Spinal cord (tissue), 9 donors: ENCODE measurements at regions not wholly inside any gene's neighbourhood (a gene's known extent, or its start where the extent isn't known, plus 50 kb on each side); places are given as distances from the start of the nearest gene placed in this dataset.

Experiments used
- DNase-seq, 6 donors: peaks; one replicate each; pipeline versions ENCODE4 v3.0.0 to v3.0.0-alpha.2; 2013 to 2015; ENCODE audit warnings: low spot score in 6 of 6, low read depth in 4 of 6
- H3K27ac ChIP-seq: one replicate; pipeline ENCODE4 v1.5.1; 2013; ENCODE audit warnings: low read depth, low read length, control low read depth
- H3K27me3 ChIP-seq: one replicate; pipeline ENCODE4 v1.6.1; 2013; ENCODE audit warnings: low read length; ENCODE audit not compliant: control insufficient read depth, insufficient read depth
- H3K36me3 ChIP-seq: one replicate; pipeline ENCODE4 v1.6.1; 2013; ENCODE audit warnings: low read length; ENCODE audit not compliant: control insufficient read depth, insufficient read depth
- H3K4me1 ChIP-seq: one replicate; pipeline ENCODE4 v1.6.1; 2013; ENCODE audit warnings: low read length; ENCODE audit not compliant: control insufficient read depth, insufficient read depth
- H3K4me3 ChIP-seq: one replicate; pipeline ENCODE4 v1.5.1; 2013; ENCODE audit warnings: low read depth, low read length, control low read depth
- H3K9me3 ChIP-seq: one replicate; pipeline ENCODE4 v1.6.1; 2013; ENCODE audit warnings: low read length; ENCODE audit not compliant: control insufficient read depth, insufficient read depth
- WGBS: methylation state at CpG from one replicate; pipeline ENCODE4 v1.1.5; 2013; ENCODE audit warnings: missing lambda C conversion rate; ENCODE audit not compliant: insufficient coverage; 5-methylcytosine and 5-hydroxymethylcytosine counted together
- donor health status: healthy.

- no peaks in the 10 kb centered on the region for H3K4me1 ChIP-seq
- no peak for DNase-seq
- no peaks in the 10 kb centered on the region for H3K27me3 ChIP-seq
- no peak overlapping the region for H3K27ac ChIP-seq
- no CpG with 5 or more reads among the region's 2 CpGs for WGBS
- no peaks in the 10 kb centered on the region for H3K9me3 ChIP-seq
- H3K4me3 ChIP-seq, result no peak overlapping the region
- no peaks in the 10 kb centered on the region for H3K36me3 ChIP-seq
Observed at GRCh38 chr1:114318961-114319360, 165.3 kb upstream of the SYT6 start.

DNA sequence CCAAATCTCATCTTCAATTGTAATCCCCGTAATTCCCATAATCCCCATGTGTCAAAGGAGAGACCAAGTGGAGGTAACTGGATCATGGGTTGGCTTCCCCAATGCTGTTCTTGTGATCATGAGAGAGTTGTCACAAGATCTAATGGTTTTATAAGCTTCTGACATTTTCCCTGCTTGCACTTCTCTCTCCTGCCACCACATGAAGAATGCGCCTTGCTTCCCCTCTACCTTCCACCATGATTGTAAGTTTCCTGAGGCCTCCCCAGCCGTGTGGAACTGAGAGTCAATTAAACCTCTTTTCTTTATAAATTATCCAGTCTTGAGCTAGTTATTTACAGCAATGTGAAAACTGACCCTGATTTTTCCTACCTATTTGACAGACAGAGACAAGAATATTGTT, 162.5 kb upstream of the SYT6 start:
- Histone ChIP-seq H3K27ac (no peak overlapping the region), H3K36me3 (no peaks in the 10 kb centered on the region), H3K9me3 (no peaks in the 10 kb centered on the region), H3K4me1 (no peaks in the 10 kb centered on the region), H3K27me3 (no peaks in the 10 kb centered on the region), H3K4me3 (no peak overlapping the region)
- WGBS, result no CpG with 5 or more reads among the region's 3 CpGs
- no peak for DNase-seq

GRCh38 chr1:114315631-114316030, 162.0 kb upstream of the SYT6 start:
- H3K9me3 ChIP-seq, result no peaks in the 10 kb centered on the region
- DNase-seq, result no peak
- H3K4me1 ChIP-seq, result no peaks in the 10 kb centered on the region
- H3K4me3 ChIP-seq, result no peak overlapping the region
- H3K27me3 ChIP-seq, result no peaks in the 10 kb centered on the region
- no peak overlapping the region for H3K27ac ChIP-seq
- H3K36me3 ChIP-seq, result no peaks in the 10 kb centered on the region

- DNase-seq, result no peak
- no peaks in the 10 kb centered on the region for H3K4me1 ChIP-seq
- no peaks in the 10 kb centered on the region for H3K36me3 ChIP-seq
- 81% methylated on average over 3 of the region's 3 CpGs for WGBS
- no peak overlapping the region for H3K4me3 ChIP-seq
- H3K27me3 ChIP-seq, result no peaks in the 10 kb centered on the region
- no peak overlapping the region for H3K27ac ChIP-seq
- H3K9me3 ChIP-seq, result no peaks in the 10 kb centered on the region
Observed at GRCh38 chr1:114314576-114314975, 160.9 kb upstream of the SYT6 start.

DNA sequence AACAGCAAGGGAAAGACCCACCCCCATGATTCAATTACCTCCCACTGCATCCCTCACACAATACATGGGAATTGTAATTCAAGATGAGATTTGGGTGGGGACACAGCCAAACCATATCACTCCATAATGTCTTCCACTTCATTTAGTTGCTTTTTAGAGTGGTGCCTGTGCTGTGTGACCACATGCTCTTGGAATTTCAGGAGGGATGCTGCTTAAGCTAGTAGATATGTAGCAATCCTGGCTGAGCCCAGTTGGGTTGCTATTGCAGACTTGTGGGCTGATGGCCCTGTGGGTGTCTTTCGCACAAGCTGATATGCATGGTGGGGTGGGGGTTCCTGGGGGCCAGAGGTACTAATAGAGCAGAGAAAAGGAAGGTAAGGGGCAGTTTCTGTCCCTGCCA, 160.4 kb upstream of the SYT6 start:
- no peak overlapping the region for H3K4me3 ChIP-seq
- WGBS, result 100% methylated on average over 1 of the region's 1 CpG
- H3K9me3 ChIP-seq, result no peaks in the 10 kb centered on the region
- DNase-seq, result no peak
- H3K4me1 ChIP-seq, result no peaks in the 10 kb centered on the region
- H3K27me3 ChIP-seq, result no peaks in the 10 kb centered on the region
- H3K27ac ChIP-seq, result no peak overlapping the region
- H3K36me3 ChIP-seq, result no peaks in the 10 kb centered on the region

- Histone ChIP-seq H3K9me3 (no peaks in the 10 kb centered on the region), H3K27me3 (no peaks in the 10 kb centered on the region), H3K36me3 (no peaks in the 10 kb centered on the region), H3K4me1 (no peaks in the 10 kb centered on the region), H3K4me3 (no peak overlapping the region), H3K27ac (no peak overlapping the region)
- peak in 1 of 6 donors; percentile 51 for DNase-seq
- 57% methylated on average over 3 of the region's 3 CpGs for WGBS
Observed at GRCh38 chr1:114310695-114311271, 157.1 kb upstream of the SYT6 start.

- Histone ChIP-seq H3K9me3 (no peaks in the 10 kb centered on the region), H3K36me3 (no peaks in the 10 kb centered on the region), H3K4me1 (peaks cover 4% of the 10 kb centered on the region), H3K27ac (no peak overlapping the region), H3K4me3 (no peak overlapping the region), H3K27me3 (no peaks in the 10 kb centered on the region)
- no CpG with 5 or more reads among the region's 2 CpGs for whole genome bisulfite sequencing
- no peak for DNase-seq
Observed at GRCh38 chr1:114302821-114303220, 149.2 kb upstream of the SYT6 start.

GRCh38 chr1:114299331-114299975, 145.8 kb upstream of the SYT6 start:
- H3K27me3 ChIP-seq, result no peaks in the 10 kb centered on the region
- DNase-seq, result peak in 4 of 6 donors; percentile 22 to 84 (median 46)
- H3K4me3 ChIP-seq, result no peak overlapping the region
- H3K9me3 ChIP-seq, result no peaks in the 10 kb centered on the region
- 26% methylated on average over 6 of the region's 9 CpGs for WGBS
- H3K36me3 ChIP-seq, result no peaks in the 10 kb centered on the region
- H3K27ac ChIP-seq, result peak overlapping the region; percentile 25
- peaks cover 4% of the 10 kb centered on the region for H3K4me1 ChIP-seq

- WGBS, result 88% methylated on average over 12 of the region's 12 CpGs
- no peak overlapping the region for H3K4me3 ChIP-seq
- H3K9me3 ChIP-seq, result no peaks in the 10 kb centered on the region
- H3K36me3 ChIP-seq, result no peaks in the 10 kb centered on the region
- DNase-seq, result peak in 1 of 6 donors; percentile 46
- peaks cover 4% of the 10 kb centered on the region for H3K4me1 ChIP-seq
- no peak overlapping the region for H3K27ac ChIP-seq
- no peaks in the 10 kb centered on the region for H3K27me3 ChIP-seq
Observed at GRCh38 chr1:114298008-114298407, 144.3 kb upstream of the SYT6 start.

DNA sequence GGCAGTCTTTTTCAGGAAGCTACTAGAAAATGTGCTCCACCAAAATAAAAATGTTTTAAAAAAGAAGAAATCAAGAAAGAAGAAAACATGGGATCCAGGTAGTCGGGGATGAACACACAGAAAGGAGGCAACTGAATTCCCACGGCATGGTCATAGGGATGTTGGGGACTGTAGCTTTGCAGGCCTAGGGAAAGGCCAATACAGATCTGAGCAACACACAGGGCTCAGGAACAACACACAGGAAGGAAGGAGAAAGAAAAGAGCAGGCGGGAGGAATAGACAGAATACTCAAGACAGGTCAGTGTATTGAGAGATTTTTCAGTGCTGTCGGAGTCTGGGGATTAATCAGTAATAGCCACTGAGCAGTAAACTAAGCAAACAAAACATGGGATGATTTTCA, 142.7 kb upstream of the SYT6 start:
- H3K4me3 ChIP-seq, result no peak overlapping the region
- H3K36me3 ChIP-seq, result no peaks in the 10 kb centered on the region
- DNase-seq, result no peak
- no peak overlapping the region for H3K27ac ChIP-seq
- WGBS, result 90% methylated on average over 4 of the region's 4 CpGs
- no peaks in the 10 kb centered on the region for H3K9me3 ChIP-seq
- peaks cover 4% of the 10 kb centered on the region for H3K4me1 ChIP-seq
- no peaks in the 10 kb centered on the region for H3K27me3 ChIP-seq
